Fibroblast of lung (primary cell): ENCODE measurements at regions not wholly inside any gene's neighbourhood (a gene's known extent, or its start where the extent isn't known, plus 50 kb on each side); places are given as distances from the start of the nearest gene placed in this dataset.

ENCODE experiments used
- EZH2 ChIP-seq: IDR thresholded peaks from 2 replicates; pipeline ENCODE4 v1.5.1; 2012; ENCODE audit warnings: low read length, control low read depth, mild to moderate bottlenecking; ENCODE audit errors: missing control alignments
- TF ChIP-seq, protein P1 (sequence below), 2 donors: IDR thresholded peaks in 1 of 2; conservative IDR thresholded peaks in 1 of 2; 1 replicate in 1 of 2; 2 replicates in 1 of 2; pipeline ENCODE4 v1.5.1; 2011 to 2012; ENCODE audit warnings: low read length in 2 of 2, control low read depth in 1 of 2, inconsistent platforms in 1 of 2, low read depth in 1 of 2, mild to moderate bottlenecking in 1 of 2

DNA sequence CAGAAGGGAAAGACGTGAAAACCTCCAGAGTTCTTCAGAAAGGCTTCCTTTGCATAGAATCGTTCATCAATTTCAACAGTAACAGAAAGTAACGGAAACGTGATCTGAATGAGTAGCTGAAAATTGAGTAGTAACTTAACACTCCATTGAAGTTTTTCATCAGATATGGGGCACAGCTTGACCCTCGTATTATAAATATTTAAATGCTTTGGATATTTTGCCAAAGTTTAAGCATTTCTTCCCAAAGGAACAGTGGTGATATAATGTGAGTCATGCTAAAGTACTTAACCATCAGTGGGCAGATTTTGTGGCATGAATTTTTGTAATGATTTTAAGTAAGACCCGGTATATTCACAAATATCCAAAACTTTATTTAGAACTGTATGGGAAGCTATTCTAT, 67.4 kb upstream of the ADAMTS19 start:
- TF ChIP-seq, protein P1, sequence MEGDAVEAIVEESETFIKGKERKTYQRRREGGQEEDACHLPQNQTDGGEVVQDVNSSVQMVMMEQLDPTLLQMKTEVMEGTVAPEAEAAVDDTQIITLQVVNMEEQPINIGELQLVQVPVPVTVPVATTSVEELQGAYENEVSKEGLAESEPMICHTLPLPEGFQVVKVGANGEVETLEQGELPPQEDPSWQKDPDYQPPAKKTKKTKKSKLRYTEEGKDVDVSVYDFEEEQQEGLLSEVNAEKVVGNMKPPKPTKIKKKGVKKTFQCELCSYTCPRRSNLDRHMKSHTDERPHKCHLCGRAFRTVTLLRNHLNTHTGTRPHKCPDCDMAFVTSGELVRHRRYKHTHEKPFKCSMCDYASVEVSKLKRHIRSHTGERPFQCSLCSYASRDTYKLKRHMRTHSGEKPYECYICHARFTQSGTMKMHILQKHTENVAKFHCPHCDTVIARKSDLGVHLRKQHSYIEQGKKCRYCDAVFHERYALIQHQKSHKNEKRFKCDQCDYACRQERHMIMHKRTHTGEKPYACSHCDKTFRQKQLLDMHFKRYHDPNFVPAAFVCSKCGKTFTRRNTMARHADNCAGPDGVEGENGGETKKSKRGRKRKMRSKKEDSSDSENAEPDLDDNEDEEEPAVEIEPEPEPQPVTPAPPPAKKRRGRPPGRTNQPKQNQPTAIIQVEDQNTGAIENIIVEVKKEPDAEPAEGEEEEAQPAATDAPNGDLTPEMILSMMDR (conservative IDR thresholded peaks at IDR 0.05 in 1 of 2, IDR thresholded peaks at IDR 0.05 in 1 of 2; ENCODE audit: low read depth in 1 of 2, low read length in 2 of 2): no peak
- TF ChIP-seq EZH2: no peak
